Keratinocyte (primary cell): ENCODE measurements at regions not wholly inside any gene's neighbourhood (a gene's known extent, or its start where the extent isn't known, plus 50 kb on each side); places are given as distances from the start of the nearest gene placed in this dataset.

Source experiments
- EZH2 ChIP-seq: IDR thresholded peaks from one replicate; pipeline ENCODE4 v1.6.1; 2012; ENCODE audit warnings: inconsistent platforms, mild to moderate bottlenecking, low read length, moderate library complexity
- TF ChIP-seq, protein P1 (sequence below), 3 experiments: IDR thresholded peaks in 1 of 3; conservative IDR thresholded peaks in 1 of 3; optimal IDR thresholded peaks in 1 of 3; 2 replicates in 2 of 3; 3 replicates in 1 of 3; pipeline versions ENCODE3 to v1.5.1; 2011; ENCODE audit warnings: low read length in 3 of 3, mild to moderate bottlenecking in 3 of 3, moderate library complexity in 2 of 3, control low read depth in 1 of 3, inconsistent platforms in 1 of 3; ENCODE audit not compliant: insufficient read depth in 2 of 3; ENCODE audit errors: extremely low read depth in 1 of 3

DNA sequence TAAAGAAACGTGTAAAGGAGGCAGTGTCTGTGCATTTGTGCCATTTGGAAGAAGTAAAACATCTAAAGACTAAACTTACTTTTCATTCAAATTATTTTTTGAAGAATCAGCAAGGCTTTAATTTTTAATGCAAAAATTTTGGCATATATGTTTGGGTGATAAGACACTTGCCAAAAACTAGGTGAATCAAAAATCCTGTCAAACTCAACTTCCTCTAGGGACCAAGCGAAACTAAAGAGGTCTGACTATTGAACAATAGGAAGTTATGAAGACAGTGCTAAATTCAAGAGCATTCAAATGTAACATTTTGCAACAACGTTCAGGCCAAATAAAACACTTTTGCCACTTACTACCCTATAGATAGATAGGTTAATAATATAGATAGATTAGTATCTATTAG, 306.1 kb downstream of the NOL4 start:
- TF ChIP-seq, protein P1, sequence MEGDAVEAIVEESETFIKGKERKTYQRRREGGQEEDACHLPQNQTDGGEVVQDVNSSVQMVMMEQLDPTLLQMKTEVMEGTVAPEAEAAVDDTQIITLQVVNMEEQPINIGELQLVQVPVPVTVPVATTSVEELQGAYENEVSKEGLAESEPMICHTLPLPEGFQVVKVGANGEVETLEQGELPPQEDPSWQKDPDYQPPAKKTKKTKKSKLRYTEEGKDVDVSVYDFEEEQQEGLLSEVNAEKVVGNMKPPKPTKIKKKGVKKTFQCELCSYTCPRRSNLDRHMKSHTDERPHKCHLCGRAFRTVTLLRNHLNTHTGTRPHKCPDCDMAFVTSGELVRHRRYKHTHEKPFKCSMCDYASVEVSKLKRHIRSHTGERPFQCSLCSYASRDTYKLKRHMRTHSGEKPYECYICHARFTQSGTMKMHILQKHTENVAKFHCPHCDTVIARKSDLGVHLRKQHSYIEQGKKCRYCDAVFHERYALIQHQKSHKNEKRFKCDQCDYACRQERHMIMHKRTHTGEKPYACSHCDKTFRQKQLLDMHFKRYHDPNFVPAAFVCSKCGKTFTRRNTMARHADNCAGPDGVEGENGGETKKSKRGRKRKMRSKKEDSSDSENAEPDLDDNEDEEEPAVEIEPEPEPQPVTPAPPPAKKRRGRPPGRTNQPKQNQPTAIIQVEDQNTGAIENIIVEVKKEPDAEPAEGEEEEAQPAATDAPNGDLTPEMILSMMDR (optimal IDR thresholded peaks at IDR 0.05 in 1 of 3, IDR thresholded peaks at IDR 0.05 in 1 of 3, conservative IDR thresholded peaks at IDR 0.05 in 1 of 3; ENCODE audit: extremely low read depth in 1 of 3, insufficient read depth in 2 of 3, low read length in 3 of 3), result no peak
- TF ChIP-seq EZH2, result no peak
